Astrocyte (in vitro differentiated cells and primary cell): ENCODE measurements at regions not wholly inside any gene's neighbourhood (a gene's known extent, or its start where the extent isn't known, plus 50 kb on each side); places are given as distances from the start of the nearest gene placed in this dataset.

Source experiments
- DNase-seq: peaks from one replicate; pipeline ENCODE4 v3.0.0-alpha.2; 2010; ENCODE audit warnings: low read depth
- FAIRE-seq: peaks from 2 replicates; lab custom pipeline; 2011; peaks lifted over from hg19 to GRCh38; lab: Jason Lieb, UNC
- H2AFZ ChIP-seq: 2 replicates; pipeline ENCODE4 v1.6.0; 2012; ENCODE audit warnings: low read depth, low read length, inconsistent platforms
- H3K27ac ChIP-seq: 2 replicates; pipeline ENCODE4 v1.5.1; 2011; ENCODE audit warnings: low read depth, low read length, inconsistent platforms
- H3K27me3 ChIP-seq: 2 replicates; pipeline ENCODE4 v1.6.0; 2011; ENCODE audit warnings: low read length, inconsistent platforms; ENCODE audit not compliant: insufficient read depth
- H3K36me3 ChIP-seq: 2 replicates; pipeline ENCODE4 v1.5.1; 2011; ENCODE audit warnings: low read length, inconsistent platforms; ENCODE audit not compliant: insufficient read depth
- H3K4me1 ChIP-seq: 2 replicates; pipeline ENCODE4 v1.5.1; 2011; ENCODE audit warnings: low read length, inconsistent platforms; ENCODE audit not compliant: insufficient read depth
- H3K4me2 ChIP-seq: 2 replicates; pipeline ENCODE4 v1.6.0; 2012; ENCODE audit warnings: low read length, inconsistent platforms
- H3K4me3 ChIP-seq: 2 replicates; pipeline ENCODE4 v1.5.1; 2011; ENCODE audit warnings: low read depth, mild to moderate bottlenecking, low read length, inconsistent platforms; ENCODE audit not compliant: insufficient read depth
- H3K79me2 ChIP-seq: 2 replicates; pipeline ENCODE4 v1.6.0; 2012; ENCODE audit warnings: mild to moderate bottlenecking, low read length, inconsistent platforms; ENCODE audit not compliant: insufficient read depth
- H3K9ac ChIP-seq: 2 replicates; pipeline ENCODE4 v1.6.0; 2012; ENCODE audit warnings: mild to moderate bottlenecking, low read length, inconsistent platforms
- H3K9me3 ChIP-seq: 2 replicates; pipeline ENCODE4 v1.5.1; 2012; ENCODE audit warnings: low read depth, mild to moderate bottlenecking, low read length, inconsistent platforms; ENCODE audit not compliant: insufficient read depth
- H4K20me1 ChIP-seq: 2 replicates; pipeline ENCODE4 v1.6.0; 2012; ENCODE audit warnings: low read length, inconsistent platforms; ENCODE audit not compliant: insufficient read depth
- H3K27ac Mint-ChIP-seq: one replicate; pipeline ENCODE4 v1.8.0; 2021; ENCODE audit warnings: mild to moderate bottlenecking, mixed read lengths; ENCODE audit not compliant: unreplicated experiment
- H3K27me3 Mint-ChIP-seq: one replicate; pipeline ENCODE4 v1.8.0; 2021; ENCODE audit warnings: low read depth, mixed read lengths; ENCODE audit not compliant: unreplicated experiment
- H3K36me3 Mint-ChIP-seq: one replicate; pipeline ENCODE4 v1.8.0; 2021; ENCODE audit warnings: low read depth, mixed read lengths; ENCODE audit not compliant: unreplicated experiment
- H3K4me1 Mint-ChIP-seq: one replicate; pipeline ENCODE4 v1.8.0; 2021; ENCODE audit warnings: low read depth, mixed read lengths; ENCODE audit not compliant: unreplicated experiment
- H3K4me3 Mint-ChIP-seq: one replicate; pipeline ENCODE4 v1.8.0; 2021; ENCODE audit warnings: mild to moderate bottlenecking, moderate library complexity, mixed read lengths; ENCODE audit not compliant: unreplicated experiment
- H3K9me3 Mint-ChIP-seq: one replicate; pipeline ENCODE4 v1.8.0; 2021; ENCODE audit warnings: mild to moderate bottlenecking, mixed read lengths; ENCODE audit not compliant: unreplicated experiment
- EZH2 ChIP-seq: IDR thresholded peaks from 2 replicates; pipeline ENCODE4 v1.6.1; 2012; ENCODE audit warnings: mild to moderate bottlenecking, low read length, inconsistent platforms; ENCODE audit not compliant: insufficient read depth
- TF ChIP-seq, protein P1 (sequence below): IDR thresholded peaks from 2 replicates; pipeline ENCODE4 v1.5.1; 2011; ENCODE audit warnings: low read depth, mild to moderate bottlenecking, inconsistent platforms, low read length, moderate library complexity; ENCODE audit not compliant: insufficient read depth

GRCh38 chr13:57425531-57425930 lies 206.0 kb upstream of the PCDH17 start:
- H3K27ac ChIP-seq = no peak overlapping the region
- no peaks in the 10 kb centered on the region for H3K36me3 ChIP-seq
- no peaks in the 10 kb centered on the region for H4K20me1 ChIP-seq
- no peak overlapping the region for H3K4me3 ChIP-seq
- H3K4me2 ChIP-seq = no peak overlapping the region
- Mint-ChIP-seq H3K36me3 (no peaks in the 10 kb centered on the region), H3K4me1 (no peaks in the 10 kb centered on the region), H3K27me3 (no peaks in the 10 kb centered on the region), H3K9me3 (peaks cover under 1% of the 10 kb centered on the region), H3K4me3 (no peak overlapping the region), H3K27ac (no peak overlapping the region)
- no peak for TF ChIP-seq EZH2
- TF ChIP-seq, protein P1, sequence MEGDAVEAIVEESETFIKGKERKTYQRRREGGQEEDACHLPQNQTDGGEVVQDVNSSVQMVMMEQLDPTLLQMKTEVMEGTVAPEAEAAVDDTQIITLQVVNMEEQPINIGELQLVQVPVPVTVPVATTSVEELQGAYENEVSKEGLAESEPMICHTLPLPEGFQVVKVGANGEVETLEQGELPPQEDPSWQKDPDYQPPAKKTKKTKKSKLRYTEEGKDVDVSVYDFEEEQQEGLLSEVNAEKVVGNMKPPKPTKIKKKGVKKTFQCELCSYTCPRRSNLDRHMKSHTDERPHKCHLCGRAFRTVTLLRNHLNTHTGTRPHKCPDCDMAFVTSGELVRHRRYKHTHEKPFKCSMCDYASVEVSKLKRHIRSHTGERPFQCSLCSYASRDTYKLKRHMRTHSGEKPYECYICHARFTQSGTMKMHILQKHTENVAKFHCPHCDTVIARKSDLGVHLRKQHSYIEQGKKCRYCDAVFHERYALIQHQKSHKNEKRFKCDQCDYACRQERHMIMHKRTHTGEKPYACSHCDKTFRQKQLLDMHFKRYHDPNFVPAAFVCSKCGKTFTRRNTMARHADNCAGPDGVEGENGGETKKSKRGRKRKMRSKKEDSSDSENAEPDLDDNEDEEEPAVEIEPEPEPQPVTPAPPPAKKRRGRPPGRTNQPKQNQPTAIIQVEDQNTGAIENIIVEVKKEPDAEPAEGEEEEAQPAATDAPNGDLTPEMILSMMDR = no peak
- H3K27me3 ChIP-seq = no peaks in the 10 kb centered on the region
- H3K79me2 ChIP-seq = no peaks in the 10 kb centered on the region
- DNase-seq = no peak
- no peak overlapping the region for H2AFZ ChIP-seq
- no peak for FAIRE-seq
- H3K4me1 ChIP-seq = no peaks in the 10 kb centered on the region
- no peak overlapping the region for H3K9ac ChIP-seq
- no peaks in the 10 kb centered on the region for H3K9me3 ChIP-seq

GRCh38 chr13:57437587-57437986 lies 194.0 kb upstream of the PCDH17 start:
- H3K27me3 Mint-ChIP-seq = no peaks in the 10 kb centered on the region

DNA sequence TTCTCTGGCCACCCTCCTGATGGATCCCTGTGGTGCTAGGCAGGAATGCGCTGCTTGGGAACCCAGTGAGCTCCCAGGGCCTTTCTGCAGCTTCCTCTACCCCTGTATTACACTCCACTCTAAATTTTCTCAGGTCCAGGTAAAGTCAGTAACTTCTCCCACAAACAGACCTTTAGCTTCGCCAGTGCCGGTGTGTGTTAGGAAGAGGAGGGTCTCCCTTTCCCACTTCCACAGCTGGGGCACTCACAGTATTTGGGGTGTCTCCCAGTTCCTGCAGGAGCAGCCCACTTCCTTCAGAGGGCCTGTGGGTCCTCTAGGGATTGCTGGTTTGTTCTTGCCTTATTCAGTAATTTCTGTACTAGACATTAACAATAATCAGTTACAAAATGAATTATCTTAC lies 193.5 kb upstream of the PCDH17 start:
- Histone ChIP-seq H3K36me3 (no peaks in the 10 kb centered on the region), H3K4me3 (no peak overlapping the region), H3K27ac (no peak overlapping the region), H3K79me2 (no peaks in the 10 kb centered on the region), H3K4me2 (no peak overlapping the region), H3K4me1 (no peaks in the 10 kb centered on the region), H3K9me3 (no peaks in the 10 kb centered on the region), H3K27me3 (no peaks in the 10 kb centered on the region), H2AFZ (no peak overlapping the region), H3K9ac (no peak overlapping the region), H4K20me1 (no peaks in the 10 kb centered on the region)
- H3K9me3 Mint-ChIP-seq = no peaks in the 10 kb centered on the region
- no peaks in the 10 kb centered on the region for H3K36me3 Mint-ChIP-seq
- H3K4me3 Mint-ChIP-seq = no peak overlapping the region
- FAIRE-seq (no peak), DNase-seq (no peak)
- H3K27me3 Mint-ChIP-seq = no peaks in the 10 kb centered on the region
- TF ChIP-seq, protein P1 = no peak
- TF ChIP-seq EZH2 = no peak
- peak overlapping the region; percentile 91 for H3K27ac Mint-ChIP-seq
- H3K4me1 Mint-ChIP-seq = peaks cover 11% of the 10 kb centered on the region

More at GRCh38 chr13:57437587-57437986, 194.0 kb upstream of the PCDH17 start:
- H3K27ac Mint-ChIP-seq = peak overlapping the region; percentile 91
- H3K4me1 ChIP-seq = no peaks in the 10 kb centered on the region
- H3K4me3 ChIP-seq = no peak overlapping the region
- no peaks in the 10 kb centered on the region for H4K20me1 ChIP-seq
- no peaks in the 10 kb centered on the region for H3K9me3 ChIP-seq
- H3K79me2 ChIP-seq = no peaks in the 10 kb centered on the region
- FAIRE-seq (no peak), DNase-seq (no peak)
- TF ChIP-seq EZH2 = no peak
- TF ChIP-seq, protein P1 = no peak
- no peaks in the 10 kb centered on the region for H3K27me3 ChIP-seq
- H3K27ac ChIP-seq = no peak overlapping the region
- no peak overlapping the region for H2AFZ ChIP-seq
- H3K9me3 Mint-ChIP-seq = no peaks in the 10 kb centered on the region
- peaks cover 11% of the 10 kb centered on the region for H3K4me1 Mint-ChIP-seq
- no peak overlapping the region for H3K4me3 Mint-ChIP-seq
- H3K36me3 Mint-ChIP-seq = no peaks in the 10 kb centered on the region
- H3K9ac ChIP-seq = no peak overlapping the region
- H3K4me2 ChIP-seq = no peak overlapping the region
- H3K36me3 ChIP-seq = no peaks in the 10 kb centered on the region
